A549 (cell line): ENCODE measurements at regions not wholly inside any gene's neighbourhood (a gene's known extent, or its start where the extent isn't known, plus 50 kb on each side); places are given as distances from the start of the nearest gene placed in this dataset.

Experiments used
- ATAC-seq, 2 experiments: fragments of 200-7000 bp in 1 of 2; fragments of >200 bp in 1 of 2; cut with Nextera tagmentation in 1 of 2; cut with Tn5 transposase in 1 of 2; 3 replicates each; pipeline versions ENCODE4 v1.8.0 to v1.9.1; 2018 to 2020; ENCODE audit warnings: mild to moderate bottlenecking in 1 of 2, moderate library complexity in 1 of 2
- CTCF ChIA-PET: fragments of 300-600 bp; sonication (Branson Sonifier 250); formaldehyde crosslinking; extraction: SDS; loops from one replicate; lab custom pipeline; 2021; ENCODE audit warnings: antibody characterized with exemption, inconsistent platforms; lab: Yijun Ruan, JAX
- POLR2A ChIA-PET: fragments of 350-600 bp; formaldehyde crosslinking; extraction: SDS; loops from one replicate; lab custom pipeline; 2021; ENCODE audit warnings: antibody characterized with exemption, inconsistent platforms; lab: Yijun Ruan, JAX
- DNase-seq, 2 experiments: peaks; one replicate each; pipeline versions ENCODE4 v3.0.0 to v3.0.0-alpha.2; 2011 to 2016; ENCODE audit warnings: low read depth in 1 of 2, low spot score in 1 of 2
- FAIRE-seq: peaks from 2 replicates; lab custom pipeline; 2011; peaks lifted over from hg19 to GRCh38; lab: Jason Lieb, UNC
- H3K27ac ChIP-seq, 2 experiments: fragments of >200 bp; sonication (Bioruptor Twin); formaldehyde crosslinking; 3 replicates each; pipeline ENCODE4 v1.5.1; 2016 to 2017
- H3K4me1 ChIP-seq: fragments of >200 bp; sonication (Bioruptor Twin); formaldehyde crosslinking; 3 replicates; pipeline ENCODE4 v1.6.1; 2016
- H3K4me2 ChIP-seq: fragments of >200 bp; sonication (Bioruptor Twin); formaldehyde crosslinking; 3 replicates; pipeline ENCODE4 v1.6.1; 2016
- H3K4me3 ChIP-seq: fragments of >200 bp; sonication (Bioruptor Twin); formaldehyde crosslinking; 3 replicates; pipeline ENCODE4 v1.5.1; 2016
- H3K9me3 ChIP-seq: fragments of >200 bp; sonication (Bioruptor Twin); formaldehyde crosslinking; 3 replicates; pipeline ENCODE4 v1.6.1; 2016
- BHLHE40 ChIP-seq: IDR thresholded peaks from 2 replicates; pipeline ENCODE4 v1.6.1; 2012; ENCODE audit warnings: low read depth, low read length, inconsistent platforms
- CBX8 ChIP-seq: fragments of 200-600 bp; sonication (generic); IDR thresholded peaks from 2 replicates; pipeline ENCODE4 v1.6.1; 2016
- CHD2 ChIP-seq: fragments of 150-350 bp; IDR thresholded peaks from 2 replicates; pipeline ENCODE4 v1.6.1; 2014; ENCODE audit warnings: low read length; ENCODE audit not compliant: partially characterized antibody
- CHD4 ChIP-seq: fragments of 200-600 bp; sonication (generic); IDR thresholded peaks from 2 replicates; pipeline ENCODE4 v1.6.1; 2016; ENCODE audit warnings: antibody characterized with exemption, mild to moderate bottlenecking, borderline replicate concordance
- EHF ChIP-seq: fragments of 250-450 bp; sonication (Bioruptor Pico); IDR thresholded peaks from 2 replicates; pipeline ENCODE4 v1.5.0; 2020; ENCODE audit warnings: mild to moderate bottlenecking
- EHMT2 ChIP-seq: fragments of 200-600 bp; sonication (generic); IDR thresholded peaks from 2 replicates; pipeline ENCODE4 v1.6.1; 2016; ENCODE audit warnings: antibody characterized with exemption, low read depth, mild to moderate bottlenecking, moderate library complexity
- ELK1 ChIP-seq: fragments of 150-350 bp; IDR thresholded peaks from 2 replicates; pipeline ENCODE4 v1.6.1; 2014; ENCODE audit warnings: low read depth, mild to moderate bottlenecking, low read length
- ESRRA ChIP-seq: fragments of 150-350 bp; IDR thresholded peaks from 2 replicates; pipeline ENCODE4 v1.6.1; 2014; ENCODE audit warnings: mild to moderate bottlenecking, low read length, borderline replicate concordance
- FOSB ChIP-seq: fragments of 250-450 bp; sonication (Bioruptor Pico); IDR thresholded peaks from 2 replicates; pipeline ENCODE4 v1.5.0; 2020; ENCODE audit warnings: mild to moderate bottlenecking, moderate library complexity
- FOSL2 ChIP-seq, 2 experiments: fragments of 450-650 bp in 1 of 2; fragments of >200 bp in 1 of 2; sonication (Bioruptor Twin) in 1 of 2; formaldehyde crosslinking; IDR thresholded peaks; 2 replicates each; pipeline versions ENCODE4 v1.5.0 to v1.6.1; 2016 to 2020; ENCODE audit warnings: mild to moderate bottlenecking in 1 of 2, moderate library complexity in 1 of 2
- HES2 ChIP-seq: fragments of >200 bp; sonication (Bioruptor Twin); formaldehyde crosslinking; IDR thresholded peaks from 2 replicates; pipeline ENCODE4 v1.6.1; 2016
- HOXB5 ChIP-seq: fragments of 250-450 bp; sonication (Bioruptor Pico); IDR thresholded peaks from 2 replicates; pipeline ENCODE4 v1.5.0; 2020; ENCODE audit warnings: mild to moderate bottlenecking, moderate library complexity
- KDM5A ChIP-seq: fragments of 200-600 bp; sonication (generic); IDR thresholded peaks from 2 replicates; pipeline ENCODE4 v1.6.1; 2016; ENCODE audit warnings: antibody characterized with exemption, mild to moderate bottlenecking
- MAFK ChIP-seq: fragments of 450-650 bp; IDR thresholded peaks from 2 replicates; pipeline ENCODE4 v1.6.1; 2014; ENCODE audit not compliant: partially characterized antibody
- MAX ChIP-seq: IDR thresholded peaks from 2 replicates; pipeline ENCODE4 v1.6.1; 2012
- MAZ ChIP-seq: fragments of 150-350 bp; IDR thresholded peaks from 2 replicates; pipeline ENCODE4 v1.6.1; 2014; ENCODE audit warnings: antibody characterized with exemption, low read depth, low read length, borderline replicate concordance
- NFE2L2 ChIP-seq: fragments of 150-350 bp; conservative IDR thresholded peaks from 2 replicates; pipeline ENCODE4 v1.6.1; 2014; ENCODE audit warnings: low read length
- NR3C1 ChIP-seq: fragments of >200 bp; sonication (Bioruptor Twin); formaldehyde crosslinking; IDR thresholded peaks from 3 replicates; pipeline ENCODE4 v1.6.1; 2017
- POLR2AphosphoS2 ChIP-seq: conservative IDR thresholded peaks from 2 replicates; pipeline ENCODE4 v1.6.1; 2012; ENCODE audit warnings: low read length, improper control_type of control experiment, inconsistent platforms
- RARB ChIP-seq: fragments of 250-450 bp; sonication (Bioruptor Pico); IDR thresholded peaks from 2 replicates; pipeline ENCODE4 v1.8.0; 2021; ENCODE audit warnings: mild to moderate bottlenecking, moderate library complexity
- RFX5 ChIP-seq: fragments of 450-650 bp; IDR thresholded peaks from 2 replicates; pipeline ENCODE4 v1.7.1; 2014; ENCODE audit warnings: antibody characterized with exemption, mild to moderate bottlenecking, moderate library complexity
- TFCP2L1 ChIP-seq: fragments of 250-450 bp; sonication (Bioruptor Pico); IDR thresholded peaks from 2 replicates; pipeline ENCODE4 v1.5.0; 2021; ENCODE audit warnings: mild to moderate bottlenecking
- ZSCAN20 ChIP-seq: fragments of 250-450 bp; sonication (Bioruptor Pico); IDR thresholded peaks from 2 replicates; pipeline ENCODE4 v1.8.0; 2022; ENCODE audit warnings: mild to moderate bottlenecking, moderate library complexity
- WGBS: methylation state at CpG from one replicate; pipeline ENCODE4 v1.1.6; 2017; ENCODE audit errors: missing lambda C conversion rate; 5-methylcytosine and 5-hydroxymethylcytosine counted together

- no peak for DNase-seq
- no peak for FAIRE-seq
- Histone ChIP-seq H3K4me3 (no peak overlapping the region), H3K27ac (no peak overlapping the region), H3K9me3 (no peaks in the 10 kb centered on the region), H3K4me2 (no peak overlapping the region), H3K4me1 (no peaks in the 10 kb centered on the region)
- no peak for ATAC-seq
- POLR2A ChIA-PET = no interaction called here
- under 1% methylated on average over 4 of the region's 4 CpGs for WGBS
- no peak for TF ChIP-seq MAZ
- no peak for TF ChIP-seq RFX5
- TF ChIP-seq MAX = no peak
- no peak for TF ChIP-seq HES2
- no peak for TF ChIP-seq ESRRA
- TF ChIP-seq FOSB (CRISPR knock-in tag) = no peak
- TF ChIP-seq, all 56 proteins: peak for 0
- CTCF ChIA-PET = no interaction called here
Observed at GRCh38 chr4:181775298-181775697, 467.9 kb upstream of the TENM3 start.

- no peak for TF ChIP-seq CHD4
- no peak for TF ChIP-seq TFCP2L1 (CRISPR knock-in tag)
- TF ChIP-seq CBX8 = no peak
- no peak for TF ChIP-seq NFE2L2
- TF ChIP-seq KDM5A = no peak
- TF ChIP-seq RARB = no peak
- TF ChIP-seq FOSL2 (IDR thresholded peaks at IDR 0.05) = no peak
- TF ChIP-seq FOSL2 (CRISPR knock-in tag; IDR thresholded peaks at IDR 0.05) = no peak
- no peak for TF ChIP-seq POLR2AphosphoS2
- TF ChIP-seq ELK1 = no peak
- no peak for TF ChIP-seq EHF (CRISPR knock-in tag)
- TF ChIP-seq EHMT2 = no peak
- TF ChIP-seq NR3C1 = no peak
- no peak for TF ChIP-seq ZSCAN20 (CRISPR knock-in tag)
- TF ChIP-seq CHD2 = no peak
- no peak for TF ChIP-seq RFX5
- no peak for TF ChIP-seq MAZ
- no peak for TF ChIP-seq BHLHE40
- ChIA-PET CTCF (no interaction called here), POLR2A (no interaction called here)
- H3K4me1 ChIP-seq = no peaks in the 10 kb centered on the region
- DNase-seq (no peak), FAIRE-seq (no peak), ATAC-seq (no peak)
- no peaks in the 10 kb centered on the region for H3K9me3 ChIP-seq
- 11% methylated on average over 5 of the region's 5 CpGs for WGBS
- H3K27ac ChIP-seq = no peak overlapping the region
- no peak overlapping the region for H3K4me2 ChIP-seq
- no peak overlapping the region for H3K4me3 ChIP-seq
Observed at GRCh38 chr4:181776264-181777054, 466.7 kb upstream of the TENM3 start.

GRCh38 chr4:181777518-181777917 lies 465.7 kb upstream of the TENM3 start:
- Histone ChIP-seq H3K4me1 (no peaks in the 10 kb centered on the region), H3K4me3 (no peak overlapping the region), H3K27ac (no peak overlapping the region), H3K4me2 (no peak overlapping the region), H3K9me3 (no peaks in the 10 kb centered on the region)
- DNase-seq (no peak), FAIRE-seq (no peak), ATAC-seq (no peak)
- POLR2A ChIA-PET = no interaction called here
- TF ChIP-seq HOXB5 (CRISPR knock-in tag) (no peak), MAFK (peak; percentile 37)
- 0% methylated on average over 2 of the region's 2 CpGs for WGBS
- CTCF ChIA-PET = no interaction called here
